ENCODE measurements at regions not wholly inside any gene's neighbourhood (a gene's known extent, or its start where the extent isn't known, plus 50 kb on each side); places are given as distances from the start of the nearest gene placed in this dataset.

DNA sequence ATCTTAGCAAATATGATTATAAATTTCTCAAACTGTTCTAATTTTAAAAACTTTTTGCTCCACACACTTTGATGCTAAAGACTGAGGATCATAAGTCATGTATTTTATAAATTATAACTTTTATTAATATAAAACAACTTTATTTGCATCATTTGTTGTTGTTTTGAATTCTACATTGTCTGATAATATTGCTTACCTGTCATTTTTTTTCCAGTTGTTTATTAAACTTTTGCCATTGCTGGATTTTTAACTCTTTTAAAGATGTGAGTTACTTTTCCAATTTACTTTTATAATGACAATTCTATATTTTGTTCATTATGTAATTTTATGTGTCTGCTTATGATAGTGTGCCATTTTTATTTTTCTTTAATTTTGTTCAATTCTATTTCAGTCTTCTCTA lies 2071.2 kb upstream of the C9orf72 start:
- Histone ChIP-seq H4K20me1 (replicated peaks; ENCODE audit: control insufficient read depth, insufficient read depth, low read length) (no peaks in the 10 kb centered on the region), H3K9ac (ENCODE audit: insufficient read depth in 1 of 2, low read depth in 2 of 2, low read length in 2 of 2) (no peak overlapping the region), H3K27ac (ENCODE audit: extremely low read depth, low read depth, low read length) (no peak overlapping the region), H3K27me3 (ENCODE audit: control insufficient read depth in 2 of 2, insufficient read depth in 2 of 2, low read length in 2 of 2) (no peaks in the 10 kb centered on the region), H3K79me2 (ENCODE audit: control insufficient read depth, insufficient read depth, low read length) (no peaks in the 10 kb centered on the region), H3K36me3 (ENCODE audit: control insufficient read depth, insufficient read depth, low read length) (no peaks in the 10 kb centered on the region), H3K9me3 (replicated peaks; ENCODE audit: control insufficient read depth, insufficient read depth, low read depth, low read length) (no peaks in the 10 kb centered on the region), H3K4me3 (no peak overlapping the region), H2AFZ (ENCODE audit: low read depth, low read length) (no peak overlapping the region), H3K4me1 (replicated peaks in 1 of 2; ENCODE audit: control insufficient read depth in 2 of 2, insufficient read depth in 2 of 2, low read length in 2 of 2) (no peaks in the 10 kb centered on the region), H3K4me2 (ENCODE audit: insufficient read depth, low read length) (no peak overlapping the region), H3K9me1 (ENCODE audit: control insufficient read depth, insufficient read depth, low read length) (no peaks in the 10 kb centered on the region)
- no peak for DNase-seq (ENCODE audit: extremely low read depth in 1 of 4, low spot score in 3 of 4)
- in situ Hi-C loops (cut with MboI) (no loop called here), intact Hi-C loops (cut with micrococcal nuclease) (no loop called here)
- no peak for ATAC-seq
- TF ChIP-seq NR2C2 (CRISPR knock-in tag; IDR thresholded peaks at IDR 0.05) = no peak
- TF ChIP-seq NR2C2 (tag; IDR thresholded peaks at IDR 0.05) = no peak
- no peak for TF ChIP-seq NR1H2 (CRISPR knock-in tag; IDR thresholded peaks at IDR 0.05)
- POLR2A ChIA-PET = no interaction called here
- no peak for FAIRE-seq
- CTCF ChIA-PET (ENCODE audit: low intra/inter-chr PET ratio) = no interaction called here
- BruUV-seq (replicated peaks) = no TSS peak

DNA sequence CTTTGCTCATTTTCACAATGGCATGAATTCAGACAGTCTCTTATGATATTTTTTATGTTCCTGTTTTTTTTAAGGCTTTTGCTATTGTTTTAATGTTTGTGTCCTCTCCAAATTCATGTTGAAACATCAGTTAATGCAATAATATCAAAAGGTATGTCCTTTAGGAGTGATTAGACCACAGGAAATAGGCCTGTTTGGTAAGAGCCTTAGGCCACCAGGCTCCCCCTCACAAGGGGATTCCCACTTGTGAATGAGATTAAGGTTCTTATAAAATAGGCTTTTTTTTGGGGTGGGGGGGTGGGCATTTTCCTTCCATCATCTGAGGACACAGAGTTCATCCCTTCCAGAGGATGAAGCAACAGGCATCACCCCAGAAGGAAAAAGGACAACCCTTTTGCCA lies 2074.2 kb upstream of the C9orf72 start:
- Histone ChIP-seq H3K9me3 (replicated peaks; ENCODE audit: control insufficient read depth, insufficient read depth, low read depth, low read length) (no peaks in the 10 kb centered on the region), H3K79me2 (ENCODE audit: control insufficient read depth, insufficient read depth, low read length) (no peaks in the 10 kb centered on the region), H3K4me2 (ENCODE audit: insufficient read depth, low read length) (no peak overlapping the region), H3K4me3 (no peak overlapping the region), H3K4me1 (replicated peaks in 1 of 2; ENCODE audit: control insufficient read depth in 2 of 2, insufficient read depth in 2 of 2, low read length in 2 of 2) (no peaks in the 10 kb centered on the region), H3K36me3 (ENCODE audit: control insufficient read depth, insufficient read depth, low read length) (no peaks in the 10 kb centered on the region), H3K9ac (ENCODE audit: insufficient read depth in 1 of 2, low read depth in 2 of 2, low read length in 2 of 2) (no peak overlapping the region), H3K9me1 (ENCODE audit: control insufficient read depth, insufficient read depth, low read length) (no peaks in the 10 kb centered on the region), H3K27me3 (ENCODE audit: control insufficient read depth in 2 of 2, insufficient read depth in 2 of 2, low read length in 2 of 2) (no peaks in the 10 kb centered on the region), H2AFZ (ENCODE audit: low read depth, low read length) (no peak overlapping the region), H4K20me1 (replicated peaks; ENCODE audit: control insufficient read depth, insufficient read depth, low read length) (no peaks in the 10 kb centered on the region), H3K27ac (ENCODE audit: extremely low read depth, low read depth, low read length) (no peak overlapping the region)
- no TSS peak for BruUV-seq (replicated peaks)
- POLR2A ChIA-PET = no interaction called here
- ATAC-seq = no peak
- intact Hi-C loops (cut with micrococcal nuclease) (no loop called here), in situ Hi-C loops (cut with MboI) (no loop called here)
- CTCF ChIA-PET (ENCODE audit: low intra/inter-chr PET ratio) = no interaction called here
- TF ChIP-seq, protein P1, sequence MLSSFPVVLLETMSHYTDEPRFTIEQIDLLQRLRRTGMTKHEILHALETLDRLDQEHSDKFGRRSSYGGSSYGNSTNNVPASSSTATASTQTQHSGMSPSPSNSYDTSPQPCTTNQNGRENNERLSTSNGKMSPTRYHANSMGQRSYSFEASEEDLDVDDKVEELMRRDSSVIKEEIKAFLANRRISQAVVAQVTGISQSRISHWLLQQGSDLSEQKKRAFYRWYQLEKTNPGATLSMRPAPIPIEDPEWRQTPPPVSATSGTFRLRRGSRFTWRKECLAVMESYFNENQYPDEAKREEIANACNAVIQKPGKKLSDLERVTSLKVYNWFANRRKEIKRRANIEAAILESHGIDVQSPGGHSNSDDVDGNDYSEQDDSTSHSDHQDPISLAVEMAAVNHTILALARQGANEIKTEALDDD (IDR thresholded peaks at IDR 0.05) = no peak
- no peak for TF ChIP-seq ATF7 (IDR thresholded peaks at IDR 0.05)
- TF ChIP-seq ELF1 (tag; IDR thresholded peaks at IDR 0.05) = no peak
- TF ChIP-seq TOE1 (IDR thresholded peaks at IDR 0.05; ENCODE audit: borderline replicate concordance) = no peak
- no peak for TF ChIP-seq TOE1 (CRISPR knock-in tag; IDR thresholded peaks at IDR 0.05; ENCODE audit: borderline replicate concordance, low read depth)
- no peak for TF ChIP-seq KAT8 (IDR thresholded peaks at IDR 0.05; ENCODE audit: low read depth)
- no peak for TF ChIP-seq SP1 (CRISPR knock-in tag; IDR thresholded peaks at IDR 0.05)
- TF ChIP-seq RFX7 (CRISPR knock-in tag; IDR thresholded peaks at IDR 0.05) = no peak
- TF ChIP-seq BHLHE40 (IDR thresholded peaks at IDR 0.05; ENCODE audit: low read length) = no peak
- FAIRE-seq = no peak
- DNase-seq (ENCODE audit: extremely low read depth in 1 of 4, low spot score in 3 of 4) = no peak

All from K562 (cell line).